Effector memory CD4-positive, alpha-beta T cell (primary cell): ENCODE measurements at regions not wholly inside any gene's neighbourhood (a gene's known extent, or its start where the extent isn't known, plus 50 kb on each side); places are given as distances from the start of the nearest gene placed in this dataset.

Experiments used
- DNase-seq, 3 donors: peaks; one replicate each; pipeline ENCODE4 v3.0.0-alpha.2; 2020
- H3K27ac ChIP-seq: 2 replicates; pipeline ENCODE4 v1.7.0; 2013; ENCODE audit warnings: mild to moderate bottlenecking, low read length, moderate library complexity; ENCODE audit not compliant: insufficient read depth, poor library complexity, severe bottlenecking
- H3K27me3 ChIP-seq: replicated peaks from 2 replicates; pipeline ENCODE4 v1.7.0; 2013; ENCODE audit warnings: mild to moderate bottlenecking, low read length; ENCODE audit not compliant: insufficient read depth, control insufficient read depth, poor library complexity, severe bottlenecking
- H3K36me3 ChIP-seq: 2 replicates; pipeline ENCODE4 v1.7.0; 2013; ENCODE audit warnings: mild to moderate bottlenecking, low read length, moderate library complexity; ENCODE audit not compliant: control insufficient read depth, insufficient read depth
- H3K4me1 ChIP-seq: 2 replicates; pipeline ENCODE4 v1.7.0; 2013; ENCODE audit warnings: low read length, mild to moderate bottlenecking; ENCODE audit not compliant: control insufficient read depth, insufficient read depth, poor library complexity, severe bottlenecking
- H3K4me3 ChIP-seq: 2 replicates; pipeline ENCODE4 v1.7.0; 2013; ENCODE audit warnings: low read length, low read depth, mild to moderate bottlenecking; ENCODE audit not compliant: insufficient read depth, poor library complexity, severe bottlenecking
- H3K9me3 ChIP-seq: 2 replicates; pipeline ENCODE4 v1.7.0; 2013; ENCODE audit warnings: mild to moderate bottlenecking, low read length, moderate library complexity; ENCODE audit not compliant: control insufficient read depth

GRCh38 chr15:95793231-95793630 is 537.3 kb upstream of the NR2F2 start:
- DNase-seq, result no peak
- Histone ChIP-seq H3K4me3 (no peak overlapping the region), H3K27me3 (no peaks in the 10 kb centered on the region), H3K27ac (no peak overlapping the region), H3K4me1 (no peaks in the 10 kb centered on the region), H3K9me3 (no peaks in the 10 kb centered on the region), H3K36me3 (no peaks in the 10 kb centered on the region)

- no peak overlapping the region for H3K27ac ChIP-seq
- H3K36me3 ChIP-seq, result no peaks in the 10 kb centered on the region
- no peak for DNase-seq
- H3K9me3 ChIP-seq, result no peaks in the 10 kb centered on the region
- no peaks in the 10 kb centered on the region for H3K27me3 ChIP-seq
- H3K4me3 ChIP-seq, result no peak overlapping the region
- no peaks in the 10 kb centered on the region for H3K4me1 ChIP-seq
These were observed 535.1 kb upstream of the NR2F2 start for GRCh38 chr15:95795386-95795785.

- no peaks in the 10 kb centered on the region for H3K4me1 ChIP-seq
- H3K4me3 ChIP-seq, result no peak overlapping the region
- H3K27me3 ChIP-seq, result no peaks in the 10 kb centered on the region
- no peak for DNase-seq
- H3K36me3 ChIP-seq, result no peaks in the 10 kb centered on the region
- no peak overlapping the region for H3K27ac ChIP-seq
- H3K9me3 ChIP-seq, result no peaks in the 10 kb centered on the region
These were observed 531.0 kb upstream of the NR2F2 start for GRCh38 chr15:95799286-95800200.

- no peaks in the 10 kb centered on the region for H3K4me1 ChIP-seq
- DNase-seq, result no peak
- H3K36me3 ChIP-seq, result no peaks in the 10 kb centered on the region
- H3K4me3 ChIP-seq, result no peak overlapping the region
- H3K27ac ChIP-seq, result no peak overlapping the region
- no peaks in the 10 kb centered on the region for H3K9me3 ChIP-seq
- no peaks in the 10 kb centered on the region for H3K27me3 ChIP-seq
These were observed 526.0 kb upstream of the NR2F2 start for GRCh38 chr15:95804484-95804883.

- Histone ChIP-seq H3K36me3 (no peaks in the 10 kb centered on the region), H3K27ac (no peak overlapping the region), H3K9me3 (no peaks in the 10 kb centered on the region), H3K4me3 (no peak overlapping the region), H3K4me1 (no peaks in the 10 kb centered on the region), H3K27me3 (no peaks in the 10 kb centered on the region)
- no peak for DNase-seq
These were observed 518.0 kb upstream of the NR2F2 start for GRCh38 chr15:95812491-95812890.

- Histone ChIP-seq H3K27me3 (no peaks in the 10 kb centered on the region), H3K27ac (no peak overlapping the region), H3K9me3 (no peaks in the 10 kb centered on the region), H3K4me1 (no peaks in the 10 kb centered on the region), H3K4me3 (no peak overlapping the region), H3K36me3 (no peaks in the 10 kb centered on the region)
- no peak for DNase-seq
These were observed 515.6 kb upstream of the NR2F2 start for GRCh38 chr15:95814908-95815307.

GRCh38 chr15:95816591-95816990 is 513.9 kb upstream of the NR2F2 start:
- DNase-seq, result no peak
- Histone ChIP-seq H3K27ac (no peak overlapping the region), H3K36me3 (no peaks in the 10 kb centered on the region), H3K4me3 (no peak overlapping the region), H3K4me1 (no peaks in the 10 kb centered on the region), H3K9me3 (no peaks in the 10 kb centered on the region), H3K27me3 (no peaks in the 10 kb centered on the region)

GRCh38 chr15:95822961-95823360 is 507.5 kb upstream of the NR2F2 start:
- no peaks in the 10 kb centered on the region for H3K27me3 ChIP-seq
- no peaks in the 10 kb centered on the region for H3K9me3 ChIP-seq
- DNase-seq, result no peak
- H3K36me3 ChIP-seq, result no peaks in the 10 kb centered on the region
- H3K4me1 ChIP-seq, result no peaks in the 10 kb centered on the region
- no peak overlapping the region for H3K27ac ChIP-seq
- H3K4me3 ChIP-seq, result no peak overlapping the region

GRCh38 chr15:95825208-95825607 is 505.3 kb upstream of the NR2F2 start:
- H3K27me3 ChIP-seq, result no peaks in the 10 kb centered on the region
- H3K9me3 ChIP-seq, result no peaks in the 10 kb centered on the region
- DNase-seq, result no peak
- no peaks in the 10 kb centered on the region for H3K36me3 ChIP-seq
- H3K27ac ChIP-seq, result no peak overlapping the region
- no peak overlapping the region for H3K4me3 ChIP-seq
- no peaks in the 10 kb centered on the region for H3K4me1 ChIP-seq

GRCh38 chr15:95825671-95826411 is 504.7 kb upstream of the NR2F2 start:
- H3K36me3 ChIP-seq, result no peaks in the 10 kb centered on the region
- H3K9me3 ChIP-seq, result no peaks in the 10 kb centered on the region
- H3K27me3 ChIP-seq, result no peaks in the 10 kb centered on the region
- DNase-seq, result no peak
- H3K4me1 ChIP-seq, result no peaks in the 10 kb centered on the region
- H3K4me3 ChIP-seq, result no peak overlapping the region
- H3K27ac ChIP-seq, result no peak overlapping the region
